ENCODE measurements at regions not wholly inside any gene's neighbourhood (a gene's known extent, or its start where the extent isn't known, plus 50 kb on each side); places are given as distances from the start of the nearest gene placed in this dataset.

DNA sequence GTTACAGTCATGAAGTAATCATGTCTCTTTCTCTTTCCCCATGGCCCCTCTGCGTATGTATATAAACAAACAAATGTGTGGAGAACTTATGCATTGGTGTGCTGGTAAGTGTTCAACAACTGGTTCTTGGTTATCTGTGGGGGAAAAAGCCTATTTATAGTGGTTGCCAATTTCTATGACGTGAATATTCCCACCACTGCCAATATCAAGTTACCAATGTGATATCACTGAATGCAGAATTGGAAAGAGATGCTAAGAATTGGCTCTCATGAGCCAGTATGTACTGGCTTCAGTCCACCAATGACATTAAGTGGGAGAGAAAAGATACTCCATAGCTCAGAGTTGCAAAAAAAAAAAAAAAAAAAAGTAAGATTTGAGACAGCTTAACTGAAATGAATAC lies 399.7 kb downstream of the REEP3 start:
- TF ChIP-seq, protein P1, sequence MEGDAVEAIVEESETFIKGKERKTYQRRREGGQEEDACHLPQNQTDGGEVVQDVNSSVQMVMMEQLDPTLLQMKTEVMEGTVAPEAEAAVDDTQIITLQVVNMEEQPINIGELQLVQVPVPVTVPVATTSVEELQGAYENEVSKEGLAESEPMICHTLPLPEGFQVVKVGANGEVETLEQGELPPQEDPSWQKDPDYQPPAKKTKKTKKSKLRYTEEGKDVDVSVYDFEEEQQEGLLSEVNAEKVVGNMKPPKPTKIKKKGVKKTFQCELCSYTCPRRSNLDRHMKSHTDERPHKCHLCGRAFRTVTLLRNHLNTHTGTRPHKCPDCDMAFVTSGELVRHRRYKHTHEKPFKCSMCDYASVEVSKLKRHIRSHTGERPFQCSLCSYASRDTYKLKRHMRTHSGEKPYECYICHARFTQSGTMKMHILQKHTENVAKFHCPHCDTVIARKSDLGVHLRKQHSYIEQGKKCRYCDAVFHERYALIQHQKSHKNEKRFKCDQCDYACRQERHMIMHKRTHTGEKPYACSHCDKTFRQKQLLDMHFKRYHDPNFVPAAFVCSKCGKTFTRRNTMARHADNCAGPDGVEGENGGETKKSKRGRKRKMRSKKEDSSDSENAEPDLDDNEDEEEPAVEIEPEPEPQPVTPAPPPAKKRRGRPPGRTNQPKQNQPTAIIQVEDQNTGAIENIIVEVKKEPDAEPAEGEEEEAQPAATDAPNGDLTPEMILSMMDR (IDR thresholded peaks at IDR 0.05), result no peak
- TF ChIP-seq EZH2 (IDR thresholded peaks at IDR 0.05), result no peak

All from neural progenitor cell (in vitro differentiated cells).